Mucosa of rectum (tissue), 2 donors: ENCODE measurements at regions not wholly inside any gene's neighbourhood (a gene's known extent, or its start where the extent isn't known, plus 50 kb on each side); places are given as distances from the start of the nearest gene placed in this dataset.

Experiments
- H3K27ac ChIP-seq, 2 donors: one replicate each; pipeline ENCODE4 v1.7.0; 2013; ENCODE audit warnings: inconsistent platforms in 2 of 2, low read depth in 2 of 2, low read length in 2 of 2
- H3K27me3 ChIP-seq, 2 donors: one replicate each; pipeline ENCODE4 v1.7.0; 2013; ENCODE audit warnings: low read length in 2 of 2; ENCODE audit not compliant: control insufficient read depth in 2 of 2, insufficient read depth in 2 of 2
- H3K36me3 ChIP-seq, 2 donors: one replicate each; pipeline ENCODE4 v1.7.0; 2013; ENCODE audit warnings: low read length in 2 of 2; ENCODE audit not compliant: control insufficient read depth in 2 of 2, insufficient read depth in 2 of 2
- H3K4me1 ChIP-seq, 2 donors: one replicate each; pipeline ENCODE4 v1.7.0; 2013; ENCODE audit warnings: low read length in 2 of 2, mild to moderate bottlenecking in 1 of 2; ENCODE audit not compliant: control insufficient read depth in 2 of 2, insufficient read depth in 2 of 2
- H3K4me3 ChIP-seq, 2 donors: one replicate each; pipeline ENCODE4 v1.7.0; 2013; ENCODE audit warnings: low read length in 2 of 2
- H3K9ac ChIP-seq, 2 donors: one replicate each; pipeline ENCODE4 v1.7.0; 2013; ENCODE audit warnings: low read length in 2 of 2, low read depth in 1 of 2, mild to moderate bottlenecking in 1 of 2
- H3K9me3 ChIP-seq, 2 donors: one replicate each; pipeline ENCODE4 v1.7.0; 2013; ENCODE audit warnings: low read length in 2 of 2; ENCODE audit not compliant: control insufficient read depth in 2 of 2
- donor health status: healthy.
- donor health status: Normal muscosa, but diverticular disease.

DNA sequence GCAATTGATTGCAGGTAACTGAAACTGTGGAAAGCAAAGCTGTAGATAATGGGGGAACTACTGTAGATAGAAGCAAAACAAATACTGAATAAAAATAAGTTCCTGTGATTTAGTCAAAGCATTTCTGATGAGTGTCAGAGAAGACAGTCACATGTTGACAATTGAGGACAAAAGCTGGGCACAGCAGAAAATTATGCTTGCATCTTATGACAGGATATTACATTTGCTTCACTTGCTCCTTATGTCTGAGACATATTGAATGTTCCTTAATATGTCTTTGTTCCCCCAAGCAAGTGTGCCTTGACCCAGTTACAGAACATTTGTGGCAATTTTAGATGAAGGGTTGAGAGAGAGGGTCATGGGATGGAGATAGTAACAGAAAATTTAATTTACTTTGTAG lies 526.0 kb upstream of the B3GALT2 start:
- no peaks in the 10 kb centered on the region for H3K4me1 ChIP-seq
- no peaks in the 10 kb centered on the region for H3K36me3 ChIP-seq
- H3K27ac ChIP-seq, result no peak overlapping the region
- no peak overlapping the region for H3K9ac ChIP-seq
- H3K4me3 ChIP-seq, result no peak overlapping the region
- H3K27me3 ChIP-seq, result no peaks in the 10 kb centered on the region
- H3K9me3 ChIP-seq, result no peaks in the 10 kb centered on the region

- H3K4me3 ChIP-seq, result no peak overlapping the region
- H3K36me3 ChIP-seq, result no peaks in the 10 kb centered on the region
- H3K9me3 ChIP-seq, result no peaks in the 10 kb centered on the region
- peaks cover 0 to under 1% of the 10 kb centered on the region in 2 donors for H3K4me1 ChIP-seq
- H3K9ac ChIP-seq, result no peak overlapping the region
- no peak overlapping the region for H3K27ac ChIP-seq
- no peaks in the 10 kb centered on the region for H3K27me3 ChIP-seq
Observed at GRCh38 chr1:193709607-193710006, 523.2 kb upstream of the B3GALT2 start.

GRCh38 chr1:193707271-193708021 lies 521.0 kb upstream of the B3GALT2 start:
- no peak overlapping the region for H3K9ac ChIP-seq
- peaks cover 2 to 6% of the 10 kb centered on the region in 2 donors for H3K4me1 ChIP-seq
- H3K4me3 ChIP-seq, result no peak overlapping the region
- H3K9me3 ChIP-seq, result no peaks in the 10 kb centered on the region
- H3K36me3 ChIP-seq, result no peaks in the 10 kb centered on the region
- no peaks in the 10 kb centered on the region for H3K27me3 ChIP-seq
- H3K27ac ChIP-seq, result no peak overlapping the region

DNA sequence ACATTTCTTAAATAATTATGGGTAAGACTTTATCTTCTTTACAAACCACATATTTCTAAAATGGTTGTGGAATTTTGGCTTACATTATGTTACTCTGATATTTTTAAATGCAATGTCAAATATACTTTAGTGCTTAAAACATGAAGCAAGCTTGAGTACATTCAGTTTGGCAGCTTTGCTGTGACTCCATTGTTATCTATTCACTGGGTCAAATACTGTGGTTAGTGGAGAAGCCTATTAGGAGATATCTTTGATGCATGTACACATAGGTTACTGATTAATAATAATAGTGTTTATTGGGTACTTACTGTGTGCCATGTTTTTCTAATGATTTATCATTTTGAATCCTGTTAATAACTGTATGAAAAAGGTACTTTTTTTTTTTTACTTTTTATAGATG lies 520.4 kb upstream of the B3GALT2 start:
- Histone ChIP-seq H3K4me1 (peaks cover 2 to 6% of the 10 kb centered on the region in 2 donors), H3K27ac (no peak overlapping the region), H3K9ac (no peak overlapping the region), H3K4me3 (no peak overlapping the region), H3K9me3 (no peaks in the 10 kb centered on the region), H3K36me3 (no peaks in the 10 kb centered on the region), H3K27me3 (no peaks in the 10 kb centered on the region)

DNA sequence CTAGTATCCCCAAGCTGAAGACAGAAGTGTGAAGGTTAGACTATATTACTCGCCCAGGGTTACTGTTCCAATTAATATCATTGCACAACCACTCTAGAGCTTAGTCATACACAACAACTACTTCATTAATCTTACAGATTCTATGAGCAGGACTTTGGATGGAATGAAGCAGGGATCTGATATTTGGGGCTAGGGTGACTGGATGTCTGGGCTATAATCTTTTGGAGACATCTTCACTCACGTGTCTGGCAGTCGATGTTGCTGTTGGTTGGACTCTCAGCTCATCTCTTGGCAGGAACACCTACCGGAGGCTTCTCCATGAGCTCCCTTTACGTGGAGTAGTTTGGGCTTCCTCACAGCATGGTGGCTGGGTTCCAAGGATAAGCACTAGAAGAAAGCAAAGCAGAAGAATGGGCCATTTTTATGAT lies 519.2 kb upstream of the B3GALT2 start:
- H3K4me3 ChIP-seq, result no peak overlapping the region
- no peaks in the 10 kb centered on the region for H3K27me3 ChIP-seq
- H3K27ac ChIP-seq, result no peak overlapping the region
- H3K4me1 ChIP-seq, result peaks cover 2 to 6% of the 10 kb centered on the region in 2 donors
- H3K36me3 ChIP-seq, result no peaks in the 10 kb centered on the region
- H3K9me3 ChIP-seq, result no peaks in the 10 kb centered on the region
- H3K9ac ChIP-seq, result no peak overlapping the region

- Histone ChIP-seq H3K4me3 (no peak overlapping the region), H3K27ac (no peak overlapping the region), H3K9ac (no peak overlapping the region), H3K27me3 (no peaks in the 10 kb centered on the region), H3K4me1 (peaks cover 2 to 6% of the 10 kb centered on the region in 2 donors), H3K9me3 (no peaks in the 10 kb centered on the region), H3K36me3 (no peaks in the 10 kb centered on the region)
Observed at GRCh38 chr1:193703655-193704054, 517.2 kb upstream of the B3GALT2 start.

GRCh38 chr1:193703121-193703520 lies 516.7 kb upstream of the B3GALT2 start:
- Histone ChIP-seq H3K9ac (no peak overlapping the region), H3K4me3 (no peak overlapping the region), H3K9me3 (no peaks in the 10 kb centered on the region), H3K4me1 (peaks cover 2 to 6% of the 10 kb centered on the region in 2 donors), H3K27ac (no peak overlapping the region), H3K36me3 (no peaks in the 10 kb centered on the region), H3K27me3 (no peaks in the 10 kb centered on the region)

GRCh38 chr1:193701759-193702158 lies 515.3 kb upstream of the B3GALT2 start:
- Histone ChIP-seq H3K9ac (no peak overlapping the region), H3K9me3 (no peaks in the 10 kb centered on the region), H3K27me3 (no peaks in the 10 kb centered on the region), H3K4me1 (peaks cover 7 to 9% of the 10 kb centered on the region in 2 donors), H3K36me3 (no peaks in the 10 kb centered on the region), H3K27ac (no peak overlapping the region), H3K4me3 (no peak overlapping the region)

GRCh38 chr1:193700710-193701355 lies 514.4 kb upstream of the B3GALT2 start:
- Histone ChIP-seq H3K9ac (no peak overlapping the region), H3K36me3 (no peaks in the 10 kb centered on the region), H3K9me3 (no peaks in the 10 kb centered on the region), H3K27me3 (no peaks in the 10 kb centered on the region), H3K27ac (no peak overlapping the region), H3K4me3 (no peak overlapping the region), H3K4me1 (peaks cover 7 to 9% of the 10 kb centered on the region in 2 donors)

DNA sequence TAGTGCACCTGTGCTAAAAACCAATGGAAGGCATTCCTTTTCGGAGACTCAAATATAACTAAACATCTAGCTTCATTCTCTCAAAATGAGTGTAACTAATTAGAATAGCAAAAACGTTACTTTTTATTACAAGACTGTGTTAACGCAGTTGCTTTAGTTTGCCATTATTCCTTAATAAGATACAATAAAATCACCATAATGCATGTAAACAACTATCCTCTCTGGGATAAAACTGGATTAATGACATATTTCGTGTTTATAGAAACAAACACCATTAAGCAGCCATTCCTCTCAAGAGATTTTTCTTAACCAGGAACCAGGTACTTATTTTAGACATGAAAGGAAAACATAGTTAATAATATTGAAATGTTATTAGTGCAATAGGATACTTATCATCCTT lies 512.8 kb upstream of the B3GALT2 start:
- Histone ChIP-seq H3K9me3 (no peaks in the 10 kb centered on the region), H3K36me3 (no peaks in the 10 kb centered on the region), H3K9ac (no peak overlapping the region), H3K27ac (no peak overlapping the region), H3K4me3 (no peak overlapping the region), H3K27me3 (no peaks in the 10 kb centered on the region), H3K4me1 (peaks cover 5% of the 10 kb centered on the region in 2 donors)
